Fibroblast of mammary gland (primary cell): ENCODE measurements at regions not wholly inside any gene's neighbourhood (a gene's known extent, or its start where the extent isn't known, plus 50 kb on each side); places are given as distances from the start of the nearest gene placed in this dataset.

Experiments
- DNase-seq: peaks from one replicate; pipeline ENCODE4 v3.0.0-alpha.2; 2010; ENCODE audit warnings: low read depth
- H3K4me3 ChIP-seq: 2 replicates; pipeline ENCODE4 v1.5.1; 2011; ENCODE audit warnings: low read depth, mild to moderate bottlenecking, low read length, moderate library complexity; ENCODE audit not compliant: control insufficient read depth
- CTCF ChIP-seq: conservative IDR thresholded peaks from 2 replicates; pipeline ENCODE4 v1.5.1; 2011; ENCODE audit warnings: low read depth, low read length, inconsistent platforms; ENCODE audit not compliant: control insufficient read depth, insufficient read depth

- no peak for TF ChIP-seq CTCF
- no peak overlapping the region for H3K4me3 ChIP-seq
- DNase-seq = no peak
Measured at GRCh38 chr2:206368484-206368883, 74.8 kb upstream of the ADAM23 start.

- TF ChIP-seq CTCF = no peak
- no peak overlapping the region for H3K4me3 ChIP-seq
- DNase-seq = no peak
Measured at GRCh38 chr2:206368933-206369569, 74.3 kb upstream of the ADAM23 start.

GRCh38 chr2:206375956-206376355, 67.4 kb upstream of the ADAM23 start:
- no peak overlapping the region for H3K4me3 ChIP-seq
- no peak for DNase-seq
- no peak for TF ChIP-seq CTCF

- no peak overlapping the region for H3K4me3 ChIP-seq
- DNase-seq = peak; percentile 11
- no peak for TF ChIP-seq CTCF
Measured at GRCh38 chr2:206378835-206379234, 64.5 kb upstream of the ADAM23 start.

GRCh38 chr2:206379266-206379665, 64.1 kb upstream of the ADAM23 start:
- DNase-seq = no peak
- no peak for TF ChIP-seq CTCF
- H3K4me3 ChIP-seq = no peak overlapping the region

- no peak for TF ChIP-seq CTCF
- H3K4me3 ChIP-seq = no peak overlapping the region
- no peak for DNase-seq
Measured at GRCh38 chr2:206379886-206380285, 63.4 kb upstream of the ADAM23 start.

GRCh38 chr2:206381881-206382280, 61.5 kb upstream of the ADAM23 start:
- no peak for DNase-seq
- TF ChIP-seq CTCF = no peak
- no peak overlapping the region for H3K4me3 ChIP-seq
